Lower leg skin (tissue), 3 donors: ENCODE measurements at regions not wholly inside any gene's neighbourhood (a gene's known extent, or its start where the extent isn't known, plus 50 kb on each side); places are given as distances from the start of the nearest gene placed in this dataset.

Source experiments
- POLR2A ChIP-seq, 2 donors: fragments of 450-650 bp; IDR thresholded peaks; one replicate each; pipeline ENCODE4 v1.6.1; 2016 to 2017; ENCODE audit warnings: antibody characterized with exemption in 2 of 2, mild to moderate bottlenecking in 1 of 2, moderate library complexity in 1 of 2
- TF ChIP-seq, protein P1 (sequence below), 3 donors: fragments of 450-650 bp; IDR thresholded peaks; one replicate each; pipeline ENCODE4 v1.5.1; 2016; ENCODE audit warnings: antibody characterized with exemption in 3 of 3, mild to moderate bottlenecking in 3 of 3, moderate library complexity in 2 of 3

DNA sequence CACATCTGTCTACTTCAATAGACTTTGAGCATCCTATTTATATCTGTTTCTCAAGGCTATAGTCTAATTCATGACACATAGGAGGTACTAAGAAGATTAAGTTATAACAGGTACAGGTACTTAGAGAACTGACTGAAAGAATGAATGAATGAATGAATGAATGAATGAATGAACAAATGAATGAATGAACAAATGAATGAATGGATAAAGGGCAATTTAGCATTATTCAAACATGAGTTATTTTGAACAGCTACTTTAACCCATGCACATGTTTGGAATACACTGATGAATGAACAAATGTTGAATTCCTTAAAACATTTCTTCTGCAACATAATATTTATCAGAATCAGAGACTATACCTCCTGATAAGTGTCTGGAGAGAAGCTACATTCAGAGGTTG, 1165.6 kb upstream of the CDH8 start:
- TF ChIP-seq, protein P1, sequence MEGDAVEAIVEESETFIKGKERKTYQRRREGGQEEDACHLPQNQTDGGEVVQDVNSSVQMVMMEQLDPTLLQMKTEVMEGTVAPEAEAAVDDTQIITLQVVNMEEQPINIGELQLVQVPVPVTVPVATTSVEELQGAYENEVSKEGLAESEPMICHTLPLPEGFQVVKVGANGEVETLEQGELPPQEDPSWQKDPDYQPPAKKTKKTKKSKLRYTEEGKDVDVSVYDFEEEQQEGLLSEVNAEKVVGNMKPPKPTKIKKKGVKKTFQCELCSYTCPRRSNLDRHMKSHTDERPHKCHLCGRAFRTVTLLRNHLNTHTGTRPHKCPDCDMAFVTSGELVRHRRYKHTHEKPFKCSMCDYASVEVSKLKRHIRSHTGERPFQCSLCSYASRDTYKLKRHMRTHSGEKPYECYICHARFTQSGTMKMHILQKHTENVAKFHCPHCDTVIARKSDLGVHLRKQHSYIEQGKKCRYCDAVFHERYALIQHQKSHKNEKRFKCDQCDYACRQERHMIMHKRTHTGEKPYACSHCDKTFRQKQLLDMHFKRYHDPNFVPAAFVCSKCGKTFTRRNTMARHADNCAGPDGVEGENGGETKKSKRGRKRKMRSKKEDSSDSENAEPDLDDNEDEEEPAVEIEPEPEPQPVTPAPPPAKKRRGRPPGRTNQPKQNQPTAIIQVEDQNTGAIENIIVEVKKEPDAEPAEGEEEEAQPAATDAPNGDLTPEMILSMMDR (IDR thresholded peaks at IDR 0.05): no peak
- TF ChIP-seq POLR2A (IDR thresholded peaks at IDR 0.05): no peak
